Right lobe of liver (tissue), 4 donors: ENCODE measurements at regions not wholly inside any gene's neighbourhood (a gene's known extent, or its start where the extent isn't known, plus 50 kb on each side); places are given as distances from the start of the nearest gene placed in this dataset.

Experiments used
- POLR2A ChIP-seq: fragments of 450-650 bp; IDR thresholded peaks from one replicate; pipeline ENCODE4 v1.6.1; 2017; ENCODE audit warnings: antibody characterized with exemption, mild to moderate bottlenecking
- TF ChIP-seq, protein P1 (sequence below), 4 donors: fragments of 200-600 bp in 3 of 4; fragments of 450-650 bp in 1 of 4; IDR thresholded peaks; one replicate each; pipeline versions ENCODE4 v1.5.1 to v1.8.0; 2016 to 2022; ENCODE audit warnings: antibody characterized with exemption in 4 of 4, mild to moderate bottlenecking in 2 of 4
- donor health status: DM: no; HTN: no; CAD: no.
- donor health status: DM: no; HTN: no; CAD: no.
- donor health status: DM: no; HTN: yes; CAD: no.

DNA sequence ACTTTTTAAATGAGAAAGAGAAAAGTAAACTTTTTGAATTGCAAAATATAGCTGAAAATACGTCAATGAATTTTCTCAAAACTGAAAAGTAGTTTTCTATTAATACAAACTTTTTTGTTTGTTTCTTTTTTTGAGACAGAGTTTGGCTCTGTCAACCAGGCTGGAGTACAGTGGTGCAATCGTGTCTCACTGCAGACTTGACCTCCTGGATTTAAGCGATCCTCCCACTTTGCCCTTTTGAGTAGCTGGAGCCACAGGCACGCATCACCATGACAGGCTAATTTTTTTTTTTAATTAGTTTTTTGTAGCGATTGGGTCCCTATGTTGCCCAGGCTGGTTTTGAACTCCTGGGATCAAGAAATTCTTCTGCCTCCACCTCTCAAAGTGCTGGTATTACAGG lies 610.4 kb downstream of the ELAVL2 start:
- TF ChIP-seq, protein P1, sequence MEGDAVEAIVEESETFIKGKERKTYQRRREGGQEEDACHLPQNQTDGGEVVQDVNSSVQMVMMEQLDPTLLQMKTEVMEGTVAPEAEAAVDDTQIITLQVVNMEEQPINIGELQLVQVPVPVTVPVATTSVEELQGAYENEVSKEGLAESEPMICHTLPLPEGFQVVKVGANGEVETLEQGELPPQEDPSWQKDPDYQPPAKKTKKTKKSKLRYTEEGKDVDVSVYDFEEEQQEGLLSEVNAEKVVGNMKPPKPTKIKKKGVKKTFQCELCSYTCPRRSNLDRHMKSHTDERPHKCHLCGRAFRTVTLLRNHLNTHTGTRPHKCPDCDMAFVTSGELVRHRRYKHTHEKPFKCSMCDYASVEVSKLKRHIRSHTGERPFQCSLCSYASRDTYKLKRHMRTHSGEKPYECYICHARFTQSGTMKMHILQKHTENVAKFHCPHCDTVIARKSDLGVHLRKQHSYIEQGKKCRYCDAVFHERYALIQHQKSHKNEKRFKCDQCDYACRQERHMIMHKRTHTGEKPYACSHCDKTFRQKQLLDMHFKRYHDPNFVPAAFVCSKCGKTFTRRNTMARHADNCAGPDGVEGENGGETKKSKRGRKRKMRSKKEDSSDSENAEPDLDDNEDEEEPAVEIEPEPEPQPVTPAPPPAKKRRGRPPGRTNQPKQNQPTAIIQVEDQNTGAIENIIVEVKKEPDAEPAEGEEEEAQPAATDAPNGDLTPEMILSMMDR (IDR thresholded peaks at IDR 0.05): no peak
- TF ChIP-seq POLR2A: no peak
